ENCODE measurements at regions not wholly inside any gene's neighbourhood (a gene's known extent, or its start where the extent isn't known, plus 50 kb on each side); places are given as distances from the start of the nearest gene placed in this dataset.

DNA sequence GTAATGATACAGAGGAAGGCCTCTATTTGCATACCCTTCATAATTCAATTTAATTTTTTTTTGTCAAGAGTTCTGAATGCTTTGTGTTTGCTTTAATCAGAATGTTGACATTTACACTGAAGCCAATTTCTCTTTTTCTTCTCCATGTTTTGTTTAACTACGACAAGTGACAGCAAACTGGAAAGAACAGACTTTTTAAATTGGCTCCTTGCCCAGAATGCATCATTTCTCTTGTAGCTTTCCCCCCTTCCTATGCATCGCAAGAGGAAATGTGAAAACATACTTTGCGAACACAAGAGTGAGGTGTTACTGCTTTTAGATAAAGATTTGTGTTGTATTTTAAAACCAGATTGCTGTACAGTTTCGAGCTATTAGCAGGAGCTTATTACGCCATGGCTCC is 955.2 kb upstream of the CELF4 start (continued):
- TF ChIP-seq MLLT1 (IDR thresholded peaks at IDR 0.05) (no peak), ASH2L (IDR thresholded peaks at IDR 0.05; ENCODE audit: borderline replicate concordance, low read depth) (no peak), EP300 (IDR thresholded peaks at IDR 0.05; ENCODE audit: borderline replicate concordance in 1 of 2, control insufficient read depth in 1 of 2, low read depth in 2 of 2, low read length in 2 of 2) (no peak)
- TF ChIP-seq, protein P1, sequence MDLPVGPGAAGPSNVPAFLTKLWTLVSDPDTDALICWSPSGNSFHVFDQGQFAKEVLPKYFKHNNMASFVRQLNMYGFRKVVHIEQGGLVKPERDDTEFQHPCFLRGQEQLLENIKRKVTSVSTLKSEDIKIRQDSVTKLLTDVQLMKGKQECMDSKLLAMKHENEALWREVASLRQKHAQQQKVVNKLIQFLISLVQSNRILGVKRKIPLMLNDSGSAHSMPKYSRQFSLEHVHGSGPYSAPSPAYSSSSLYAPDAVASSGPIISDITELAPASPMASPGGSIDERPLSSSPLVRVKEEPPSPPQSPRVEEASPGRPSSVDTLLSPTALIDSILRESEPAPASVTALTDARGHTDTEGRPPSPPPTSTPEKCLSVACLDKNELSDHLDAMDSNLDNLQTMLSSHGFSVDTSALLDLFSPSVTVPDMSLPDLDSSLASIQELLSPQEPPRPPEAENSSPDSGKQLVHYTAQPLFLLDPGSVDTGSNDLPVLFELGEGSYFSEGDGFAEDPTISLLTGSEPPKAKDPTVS (IDR thresholded peaks at IDR 0.05; ENCODE audit: low read depth, low read length), result no peak

DNA sequence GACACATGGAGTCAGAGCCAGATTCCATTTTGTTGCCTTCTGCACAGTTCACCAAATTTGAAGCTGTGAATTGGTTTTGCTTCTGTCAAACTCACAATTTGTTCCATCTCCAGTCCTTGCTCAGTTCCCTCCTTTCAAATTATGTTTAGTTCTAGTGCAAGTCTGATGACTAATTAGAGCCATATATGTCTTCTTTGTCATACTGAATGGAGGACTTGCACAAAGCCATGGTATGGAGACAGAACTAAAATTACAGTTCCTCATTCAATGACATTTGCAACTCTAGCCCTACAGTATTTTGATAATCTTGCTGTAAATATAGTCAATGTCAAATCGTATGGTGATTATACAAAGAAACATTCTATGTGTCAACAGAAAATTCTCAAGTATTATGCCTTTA is 936.9 kb upstream of the CELF4 start:
- no peak overlapping the region for H3K4me3 ChIP-seq
- no peaks in the 10 kb centered on the region for H3K27me3 ChIP-seq (replicated peaks in 1 of 2; ENCODE audit: control insufficient read depth in 2 of 2, insufficient read depth in 2 of 2, low read length in 1 of 2)
- H3K9ac ChIP-seq (ENCODE audit: control insufficient read depth, insufficient read depth, low read length), result no peak overlapping the region
- no peaks in the 10 kb centered on the region for H3K9me3 ChIP-seq (replicated peaks; ENCODE audit: control insufficient read depth, insufficient read depth, low read length)
- no peak overlapping the region for H3K4me2 ChIP-seq (ENCODE audit: control insufficient read depth, insufficient read depth)
- ATAC-seq (no peak), FAIRE-seq (no peak), DNase-seq (ENCODE audit: low read depth, low spot score) (no peak)
- ChIA-PET CTCF (no interaction called here), SMC1A (ENCODE audit: uncharacterized antibody, unreplicated experiment) (no interaction called here), RAD21 (ENCODE audit: unreplicated experiment) (no interaction called here), POLR2A (no interaction called here)
- in situ Hi-C loops (cut with MboI) (no loop called here), intact Hi-C loops (cut with micrococcal nuclease; ENCODE audit: unreplicated experiment) (no loop called here)
- no TSS peak for BruUV-seq (replicated peaks)
- no peak overlapping the region for H3K27ac ChIP-seq (ENCODE audit: control insufficient read depth, insufficient read depth)
- no peak overlapping the region for H2AFZ ChIP-seq (ENCODE audit: control insufficient read depth, low read depth, low read length)
- no peaks in the 10 kb centered on the region for H3K36me3 ChIP-seq (ENCODE audit: control insufficient read depth in 2 of 2, insufficient read depth in 2 of 2, low read length in 1 of 2)
- H3K79me2 ChIP-seq (ENCODE audit: control insufficient read depth, insufficient read depth, low read length), result no peaks in the 10 kb centered on the region
- H4K20me1 ChIP-seq (ENCODE audit: control insufficient read depth, insufficient read depth), result no peaks in the 10 kb centered on the region
- no peaks in the 10 kb centered on the region for H3K4me1 ChIP-seq (ENCODE audit: control insufficient read depth, insufficient read depth, low read length)
- WGBS (ENCODE audit: insufficient coverage, insufficient replicate concordance, low lambda C conversion rate, missing lambda C conversion rate), result 5% methylated on average over 1 of the region's 1 CpG
- TF ChIP-seq BMI1 (IDR thresholded peaks at IDR 0.05; ENCODE audit: borderline replicate concordance) (no peak), NFYA (IDR thresholded peaks at IDR 0.05; ENCODE audit: borderline replicate concordance, low read depth, low read length) (no peak), USF2 (IDR thresholded peaks at IDR 0.05; ENCODE audit: borderline replicate concordance, low read depth, low read length) (no peak), PRDM15 (CRISPR knock-in tag; IDR thresholded peaks at IDR 0.05) (no peak), YBX1 (IDR thresholded peaks at IDR 0.05) (no peak), CHD1 (IDR thresholded peaks at IDR 0.05; ENCODE audit: low read depth, low read length) (no peak), TCF7 (IDR thresholded peaks at IDR 0.05; ENCODE audit: borderline replicate concordance) (no peak)

All from GM12878 (cell line).